HEK293 (cell line): ENCODE measurements at regions not wholly inside any gene's neighbourhood (a gene's known extent, or its start where the extent isn't known, plus 50 kb on each side); places are given as distances from the start of the nearest gene placed in this dataset.

Source experiments
- CTCF ChIA-PET: fragments of 350-600 bp; formaldehyde crosslinking; extraction: SDS; loops from one replicate; lab custom pipeline; 2021; ENCODE audit warnings: antibody characterized with exemption; lab: Yijun Ruan, JAX
- POLR2A ChIA-PET: fragments of 300-600 bp; formaldehyde crosslinking; extraction: SDS; loops from one replicate; lab custom pipeline; 2020; ENCODE audit warnings: antibody characterized with exemption, inconsistent platforms; lab: Yijun Ruan, JAX
- H3K27ac ChIP-seq: fragments of 200-500 bp; sonication (Bioruptor generic); 2 replicates; pipeline ENCODE4 v1.5.1; 2014; ENCODE audit warnings: low read depth, low read length, control low read depth, inconsistent platforms; ENCODE audit errors: extremely low read depth
- H3K36me3 ChIP-seq, 2 experiments: fragments of 200-500 bp in 1 of 2; sonication (Bioruptor generic) in 1 of 2; 1 replicate in 1 of 2; 2 replicates in 1 of 2; pipeline ENCODE4 v1.5.1; 2014 to 2017; ENCODE audit warnings: inconsistent platforms in 2 of 2, low read length in 2 of 2; ENCODE audit not compliant: control insufficient read depth in 2 of 2, insufficient read depth in 1 of 2
- H3K4me1 ChIP-seq: fragments of 200-500 bp; sonication (Bioruptor generic); 2 replicates; pipeline ENCODE4 v1.5.1; 2014; ENCODE audit warnings: mild to moderate bottlenecking, low read length, inconsistent platforms; ENCODE audit not compliant: control insufficient read depth, insufficient read depth
- H3K4me3 ChIP-seq: 2 replicates; pipeline ENCODE4 v1.5.1; 2011; ENCODE audit warnings: low read depth, mild to moderate bottlenecking, control low read depth, low read length, moderate library complexity
- H3K9me3 ChIP-seq: fragments of 200-500 bp; sonication (Bioruptor generic); 2 replicates; pipeline ENCODE4 v1.5.1; 2014; ENCODE audit warnings: low read depth, low read length, inconsistent platforms; ENCODE audit not compliant: control insufficient read depth, insufficient read depth
- HOXD13 ChIP-seq: sonication (generic); formaldehyde crosslinking; IDR thresholded peaks from 2 replicates; pipeline ENCODE4 v1.8.0; 2022; ENCODE audit warnings: missing genetic modification reagents, borderline replicate concordance
- MYNN ChIP-seq: fragments of 450-650 bp; formaldehyde crosslinking; IDR thresholded peaks from 2 replicates; pipeline ENCODE4 v1.5.1; 2016; ENCODE audit warnings: missing biosample characterization, missing genetic modification characterization, borderline replicate concordance
- PATZ1 ChIP-seq: fragments of 450-650 bp; formaldehyde crosslinking; IDR thresholded peaks from 2 replicates; pipeline ENCODE4 v1.5.1; 2016; ENCODE audit warnings: missing biosample characterization, missing genetic modification characterization
- PRDM2 ChIP-seq: fragments of 450-650 bp; formaldehyde crosslinking; IDR thresholded peaks from 2 replicates; pipeline ENCODE4 v1.5.1; 2016; ENCODE audit warnings: missing biosample characterization, missing genetic modification characterization, borderline replicate concordance
- RBAK ChIP-seq: fragments of 450-650 bp; formaldehyde crosslinking; IDR thresholded peaks from 2 replicates; pipeline ENCODE4 v1.5.1; 2016; ENCODE audit warnings: missing biosample characterization, missing genetic modification characterization
- YY1 ChIP-seq: fragments of 450-650 bp; formaldehyde crosslinking; IDR thresholded peaks from 2 replicates; pipeline ENCODE4 v1.5.1; 2018; ENCODE audit warnings: missing biosample characterization, missing genetic modification characterization
- ZBTB48 ChIP-seq: fragments of 450-650 bp; formaldehyde crosslinking; IDR thresholded peaks from 2 replicates; pipeline ENCODE4 v1.5.1; 2016; ENCODE audit warnings: missing biosample characterization, missing genetic modification characterization
- ZFHX2 ChIP-seq: fragments of 450-650 bp; formaldehyde crosslinking; conservative IDR thresholded peaks from 2 replicates; pipeline ENCODE4 v1.5.1; 2016; ENCODE audit warnings: missing biosample characterization, missing genetic modification characterization
- ZIC2 ChIP-seq: fragments of 450-650 bp; formaldehyde crosslinking; IDR thresholded peaks from 2 replicates; pipeline ENCODE4 v1.5.1; 2016; ENCODE audit warnings: missing biosample characterization, missing genetic modification characterization
- ZNF16 ChIP-seq: fragments of 450-650 bp; formaldehyde crosslinking; IDR thresholded peaks from 2 replicates; pipeline ENCODE4 v1.5.1; 2016; ENCODE audit warnings: low read depth, missing biosample characterization, missing genetic modification characterization
- ZNF621 ChIP-seq: fragments of 450-650 bp; formaldehyde crosslinking; IDR thresholded peaks from 2 replicates; pipeline ENCODE4 v1.5.1; 2017; ENCODE audit warnings: missing biosample characterization, missing genetic modification characterization
- ZNF629 ChIP-seq: fragments of 450-650 bp; formaldehyde crosslinking; IDR thresholded peaks from 2 replicates; pipeline ENCODE4 v1.5.1; 2017; ENCODE audit warnings: missing biosample characterization, missing genetic modification characterization
- ZNF658 ChIP-seq: fragments of 450-650 bp; formaldehyde crosslinking; IDR thresholded peaks from 2 replicates; pipeline ENCODE4; 2016; ENCODE audit warnings: missing biosample characterization, missing genetic modification characterization
- ZNF664 ChIP-seq: fragments of 450-650 bp; formaldehyde crosslinking; IDR thresholded peaks from 2 replicates; pipeline ENCODE4 v1.5.1; 2016; ENCODE audit warnings: missing biosample characterization, missing genetic modification characterization
- ZNF701 ChIP-seq: fragments of 450-650 bp; formaldehyde crosslinking; IDR thresholded peaks from 2 replicates; pipeline ENCODE4 v1.5.1; 2016; ENCODE audit warnings: missing biosample characterization, missing genetic modification characterization
- ZNF791 ChIP-seq: fragments of 450-650 bp; formaldehyde crosslinking; IDR thresholded peaks from 2 replicates; pipeline ENCODE4 v1.5.1; 2016; ENCODE audit warnings: missing biosample characterization, missing genetic modification characterization
- ZSCAN4 ChIP-seq: fragments of 450-650 bp; formaldehyde crosslinking; IDR thresholded peaks from 2 replicates; pipeline ENCODE4 v1.5.1; 2017; ENCODE audit warnings: missing biosample characterization, missing genetic modification characterization
- TF ChIP-seq, protein P1 (sequence below): fragments of 450-650 bp; formaldehyde crosslinking; IDR thresholded peaks from 2 replicates; pipeline ENCODE4 v1.5.1; 2016; ENCODE audit warnings: missing biosample characterization, missing genetic modification characterization

DNA sequence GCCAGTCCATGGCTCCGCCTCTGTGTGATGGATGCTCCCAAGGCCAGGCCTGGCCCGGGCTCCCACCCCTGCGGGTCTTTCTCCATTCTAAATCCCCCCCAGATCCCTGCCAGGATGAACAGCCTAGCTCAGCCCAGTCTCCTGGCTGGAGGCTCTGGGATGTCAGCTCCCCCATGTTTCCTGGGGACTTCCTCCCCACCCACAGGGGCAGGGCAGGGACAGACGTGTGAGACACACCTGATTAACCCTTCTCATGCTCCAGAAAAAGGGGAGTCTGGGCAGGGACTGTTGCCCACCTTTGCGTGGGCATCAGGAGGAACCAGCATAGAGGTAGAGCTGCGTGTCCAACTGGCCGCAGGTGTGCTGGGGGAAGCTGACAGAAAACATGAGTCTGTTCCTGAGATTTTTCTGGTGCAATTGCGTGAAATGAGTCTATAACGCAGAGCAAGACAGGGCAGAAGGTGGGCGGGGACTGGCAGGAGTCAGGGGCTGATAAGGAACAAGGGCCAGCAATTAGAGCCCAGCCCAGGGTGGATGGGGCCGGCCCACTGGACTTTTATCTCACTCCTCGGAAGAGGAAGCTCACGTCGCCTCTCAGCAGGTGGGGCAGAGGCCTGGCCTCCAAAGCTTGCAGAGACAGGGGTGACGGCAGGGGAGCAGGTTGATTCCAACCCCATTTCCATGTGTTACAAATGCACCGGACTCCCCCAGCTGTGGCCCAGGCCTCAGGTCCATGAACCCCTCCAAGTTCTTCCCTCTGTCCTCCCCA, 238.2 kb downstream of the RBFOX3 start (continued):
- TF ChIP-seq PRDM2 (tag by site-specific recombination) (no peak), ZFHX2 (tag by site-specific recombination) (0 out of 2 replicates have a peak, but pooled peaks have one; percentile 45), RBAK (tag by site-specific recombination) (no peak), PATZ1 (no peak), HOXD13 (CRISPR knock-in tag) (no peak)

DNA sequence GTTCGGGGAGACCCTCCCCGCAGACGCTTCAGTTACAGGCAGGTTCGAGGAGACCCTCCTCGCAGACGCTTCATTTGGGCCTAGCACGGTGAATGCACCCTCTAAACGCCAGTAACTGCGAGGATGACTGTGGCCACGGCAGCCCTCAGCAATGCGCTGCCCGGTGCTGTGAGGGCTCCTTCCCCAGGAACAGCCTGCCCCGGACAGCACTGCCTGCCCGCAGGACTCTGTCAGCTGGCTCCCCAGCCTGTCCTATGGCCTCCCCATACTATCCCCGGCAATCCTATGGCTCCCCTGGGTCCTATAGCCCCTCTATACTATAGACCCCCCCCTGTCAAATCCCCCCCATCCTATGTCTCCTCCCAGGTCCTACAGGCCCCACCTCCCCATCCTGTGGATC, 238.9 kb downstream of the RBFOX3 start:
- ChIA-PET POLR2A (no interaction called here), CTCF (interaction anchor here (0.6 to 1.8 kb wide), 2 partner anchors 20 to 622 kb away, joined by 3 to 6 read pairs; no protein-coding TSS in a partner anchor)
- Histone ChIP-seq H3K36me3 (no peaks in the 10 kb centered on the region), H3K4me1 (no peaks in the 10 kb centered on the region), H3K27ac (no peak overlapping the region), H3K9me3 (no peaks in the 10 kb centered on the region), H3K4me3 (no peak overlapping the region)
- no peak for TF ChIP-seq ZBTB48 (tag by site-specific recombination)
- TF ChIP-seq ZNF791 (tag by site-specific recombination) = no peak
- no peak for TF ChIP-seq ZNF629 (tag by site-specific recombination)
- TF ChIP-seq ZNF701 = no peak
- no peak for TF ChIP-seq YY1 (tag by site-specific recombination)
- no peak for TF ChIP-seq ZNF658 (tag by site-specific recombination)
- no peak for TF ChIP-seq ZNF664 (tag by site-specific recombination)
- TF ChIP-seq MYNN (tag by site-specific recombination) = no peak

DNA sequence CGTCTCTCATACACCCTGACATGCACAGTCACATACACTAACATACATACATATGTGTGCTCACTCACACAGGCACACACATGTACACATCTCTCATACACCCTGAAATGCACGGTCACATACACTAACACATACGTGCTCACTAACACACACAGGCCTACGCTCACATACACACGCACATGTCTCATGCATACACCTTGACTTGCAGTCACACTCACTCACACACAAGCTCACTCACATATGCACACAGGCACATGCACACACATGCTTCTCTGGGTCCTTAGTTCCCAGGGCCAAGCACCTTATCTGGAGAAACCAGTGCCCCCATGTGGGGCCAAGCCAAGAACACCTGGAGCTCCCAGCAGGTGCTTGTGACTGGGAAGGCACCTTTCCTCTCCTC, 240.3 kb downstream of the RBFOX3 start:
- TF ChIP-seq ZSCAN4 (tag by site-specific recombination) = no peak
- TF ChIP-seq ZIC2 = peak; percentile 55; the same call in 1 of the 2 replicates
- TF ChIP-seq, protein P1, sequence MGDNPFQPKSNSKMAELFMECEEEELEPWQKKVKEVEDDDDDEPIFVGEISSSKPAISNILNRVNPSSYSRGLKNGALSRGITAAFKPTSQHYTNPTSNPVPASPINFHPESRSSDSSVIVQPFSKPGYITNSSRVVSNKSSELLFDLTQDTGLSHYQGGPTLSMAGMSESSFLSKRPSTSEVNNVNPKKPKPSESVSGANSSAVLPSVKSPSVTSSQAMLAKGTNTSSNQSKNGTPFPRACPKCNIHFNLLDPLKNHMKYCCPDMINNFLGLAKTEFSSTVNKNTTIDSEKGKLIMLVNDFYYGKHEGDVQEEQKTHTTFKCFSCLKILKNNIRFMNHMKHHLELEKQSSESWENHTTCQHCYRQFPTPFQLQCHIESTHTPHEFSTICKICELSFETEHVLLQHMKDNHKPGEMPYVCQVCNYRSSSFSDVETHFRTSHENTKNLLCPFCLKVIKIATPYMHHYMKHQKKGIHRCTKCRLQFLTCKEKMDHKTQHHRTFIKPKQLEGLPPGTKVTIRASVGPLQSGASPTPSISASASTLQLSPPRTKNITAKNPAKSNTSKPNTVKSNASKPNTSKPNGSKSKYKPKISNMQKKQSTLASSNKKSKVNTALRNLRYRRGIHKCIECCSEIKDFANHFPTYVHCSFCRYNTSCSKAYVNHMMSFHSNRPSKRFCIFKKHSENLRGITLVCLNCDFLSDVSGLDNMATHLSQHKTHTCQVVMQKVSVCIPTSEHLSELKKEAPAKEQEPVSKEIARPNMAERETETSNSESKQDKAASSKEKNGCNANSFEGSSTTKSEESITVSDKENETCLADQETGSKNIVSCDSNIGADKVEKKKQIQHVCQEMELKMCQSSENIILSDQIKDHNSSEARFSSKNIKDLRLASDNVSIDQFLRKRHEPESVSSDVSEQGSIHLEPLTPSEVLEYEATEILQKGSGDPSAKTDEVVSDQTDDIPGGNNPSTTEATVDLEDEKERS (tag by site-specific recombination) = no peak
- no peak for TF ChIP-seq ZNF16 (tag by site-specific recombination)
- TF ChIP-seq ZNF621 (tag by site-specific recombination) = no peak

More for the DNA sequence above, 240.3 kb downstream of the RBFOX3 start:
- Histone ChIP-seq H3K4me3 (no peak overlapping the region), H3K36me3 (no peaks in the 10 kb centered on the region), H3K27ac (no peak overlapping the region), H3K4me1 (no peaks in the 10 kb centered on the region; the same call in 1 of the 2 replicates), H3K9me3 (no peaks in the 10 kb centered on the region)
- POLR2A ChIA-PET = no interaction called here
- CTCF ChIA-PET = interaction anchor here (0.6 kb wide), 1 partner anchor 1308 kb away, joined by 3 read pairs; no protein-coding TSS in a partner anchor
